ENCODE measurements at regions not wholly inside any gene's neighbourhood (a gene's known extent, or its start where the extent isn't known, plus 50 kb on each side); places are given as distances from the start of the nearest gene placed in this dataset.

DNA sequence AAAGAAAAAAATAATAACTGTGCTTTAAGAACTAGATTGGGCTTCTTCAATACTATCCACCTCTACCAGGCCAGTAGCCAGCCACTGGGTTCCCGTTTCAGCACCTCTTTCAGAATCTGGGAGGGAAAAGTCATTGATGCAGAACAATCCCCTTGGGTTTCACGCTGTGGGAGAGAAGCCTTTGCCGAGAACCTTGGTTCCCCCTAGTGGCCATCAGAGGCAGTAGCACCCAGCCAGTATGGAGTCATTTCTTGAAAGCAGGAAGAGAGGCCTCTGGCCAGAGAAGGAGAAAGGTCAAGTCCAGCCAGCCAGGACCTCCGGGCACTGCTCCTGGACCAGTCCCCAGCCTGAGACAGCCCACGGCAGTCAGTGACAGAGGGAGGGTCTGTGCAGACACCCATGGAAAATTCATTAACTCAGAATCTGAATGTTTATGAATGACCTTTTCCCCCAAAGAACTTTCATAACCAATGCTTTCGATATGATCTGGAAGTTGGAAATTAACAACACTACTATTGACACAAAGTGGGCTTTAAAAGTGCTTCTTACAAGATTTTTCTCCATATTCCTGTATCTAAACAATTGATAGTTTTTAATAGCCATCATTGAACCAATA lies 51.2 kb upstream of the CDH5 start:
- peak in 2 of 3 experiments; percentile 10 to 23 for DNase-seq (ENCODE audit: low read depth in 3 of 3)

DNA sequence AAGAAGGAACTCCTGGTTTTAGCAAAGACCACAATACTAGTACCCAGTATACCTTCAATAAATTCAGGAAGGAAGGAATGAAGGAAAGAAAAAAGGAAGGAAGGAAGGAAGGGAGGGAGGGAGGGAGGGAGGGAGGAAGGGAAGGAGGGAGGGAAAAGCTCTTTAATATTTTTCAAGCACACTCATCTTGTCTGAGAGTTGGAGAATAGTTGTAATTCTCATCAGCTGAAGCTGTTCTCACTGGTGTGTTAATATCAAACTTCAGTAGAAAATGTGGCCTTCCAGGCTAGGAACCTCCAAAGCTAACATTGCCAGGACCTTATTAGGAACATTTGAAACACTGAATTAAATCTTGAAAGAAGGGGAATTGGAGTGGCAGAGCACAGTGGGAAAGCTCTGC lies 55.2 kb upstream of the CDH5 start:
- no peak for DNase-seq (ENCODE audit: low read depth in 3 of 3)

- no peak for DNase-seq (ENCODE audit: low read depth in 3 of 3)
These were observed 57.2 kb upstream of the CDH5 start for GRCh38 chr16:66309215-66309807.

GRCh38 chr16:66308096-66308495 lies 58.4 kb upstream of the CDH5 start:
- no peak for DNase-seq (ENCODE audit: low read depth in 3 of 3)

GRCh38 chr16:66306366-66307150 lies 59.9 kb upstream of the CDH5 start:
- no peak for DNase-seq (ENCODE audit: low read depth in 3 of 3)

DNA sequence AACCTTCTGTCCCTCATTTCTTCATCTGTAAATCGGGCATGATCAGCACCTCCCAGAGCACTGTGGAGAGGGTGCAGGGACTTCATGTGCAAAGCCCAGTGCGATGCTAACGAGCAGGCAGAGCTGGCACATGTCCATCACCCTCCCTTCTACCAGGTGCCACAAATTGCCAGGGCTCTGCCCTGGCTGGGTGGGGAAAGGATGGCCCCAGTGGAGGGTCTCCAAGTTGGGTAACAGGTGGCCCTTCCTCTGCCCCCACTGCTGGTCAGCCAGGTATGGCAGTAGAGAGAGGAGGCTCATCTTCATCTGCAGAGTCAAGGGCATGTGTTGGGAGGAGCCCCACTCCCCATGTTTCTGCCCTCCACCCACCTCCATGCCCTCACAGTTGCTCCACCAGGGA lies 61.5 kb upstream of the CDH5 start:
- DNase-seq (ENCODE audit: low read depth in 3 of 3), result no peak

- DNase-seq (ENCODE audit: low read depth in 3 of 3), result no peak
These were observed 62.3 kb upstream of the CDH5 start for GRCh38 chr16:66304151-66304550.

DNA sequence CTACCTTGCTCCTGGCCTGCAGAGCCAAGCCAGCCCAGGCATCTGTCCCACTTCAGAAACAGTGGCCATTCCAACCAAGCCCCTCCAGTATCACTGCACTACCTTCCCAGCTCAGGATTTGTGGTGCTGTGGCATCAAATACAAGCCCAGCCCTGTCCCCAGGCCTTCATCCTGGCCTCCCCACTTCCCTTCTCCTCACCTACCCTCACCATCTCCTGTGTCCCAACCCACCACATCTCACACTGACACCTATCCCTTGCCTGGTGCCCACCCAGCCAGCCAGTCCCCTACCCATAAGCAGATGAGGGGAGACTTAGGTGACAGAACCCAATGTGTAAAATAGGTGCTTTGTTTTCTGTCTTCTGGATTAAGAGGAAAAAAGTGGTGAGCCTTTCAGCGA lies 66.0 kb upstream of the CDH5 start:
- no peak for DNase-seq (ENCODE audit: low read depth in 3 of 3)

DNA sequence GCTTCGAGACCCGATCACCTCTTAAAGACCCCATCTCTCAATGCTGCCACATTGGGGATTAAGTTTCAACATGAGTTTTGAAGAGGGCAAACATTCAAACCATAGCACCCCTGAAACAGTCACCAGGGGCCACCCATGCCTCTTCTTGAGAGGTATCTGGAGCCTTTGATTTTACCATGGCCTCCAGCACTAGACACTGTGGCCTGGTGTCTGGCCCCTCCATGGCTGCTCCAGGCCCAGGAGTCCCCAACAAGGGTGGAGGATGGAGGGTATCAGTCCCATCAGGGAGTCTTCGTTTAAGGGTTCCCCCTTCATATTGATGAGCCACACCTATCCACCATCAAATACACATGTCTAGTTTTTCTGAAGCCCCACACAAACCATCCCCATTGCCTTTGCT lies 66.5 kb upstream of the CDH5 start:
- DNase-seq (ENCODE audit: low read depth in 3 of 3), result no peak

- DNase-seq (ENCODE audit: low read depth in 3 of 3), result no peak
These were observed 67.1 kb upstream of the CDH5 start for GRCh38 chr16:66299349-66299748.

DNA sequence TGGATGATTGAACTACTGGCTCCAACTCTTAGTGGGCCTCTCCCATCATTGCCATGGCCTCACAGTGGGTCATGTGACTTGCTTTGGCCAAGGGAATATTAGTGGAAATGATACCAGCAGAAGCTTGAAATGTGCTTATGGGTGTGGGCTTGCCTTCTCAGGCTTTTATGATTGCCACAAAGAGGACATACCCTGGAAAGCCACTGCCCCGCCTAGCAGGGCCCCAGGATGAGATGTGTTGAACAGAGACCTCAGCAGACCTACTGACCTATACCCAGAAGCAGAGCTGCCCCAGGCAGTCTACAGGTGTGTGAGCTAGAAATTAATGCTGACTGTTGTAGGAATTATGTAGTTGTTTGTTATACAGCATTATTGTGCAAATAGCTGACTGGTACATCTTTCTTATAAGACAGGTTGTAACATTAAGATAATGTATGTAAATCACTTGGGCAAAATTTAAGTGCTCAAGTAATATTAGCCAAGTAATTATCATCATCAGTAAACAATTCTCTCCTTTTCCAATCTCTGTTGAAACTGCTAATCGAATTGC lies 67.8 kb upstream of the CDH5 start:
- DNase-seq (ENCODE audit: low read depth in 3 of 3), result no peak

GRCh38 chr16:66298006-66298405 lies 68.5 kb upstream of the CDH5 start:
- DNase-seq (ENCODE audit: low read depth in 3 of 3), result no peak

- DNase-seq (ENCODE audit: low read depth in 3 of 3), result no peak
These were observed 69.9 kb upstream of the CDH5 start for GRCh38 chr16:66296591-66296990.

GRCh38 chr16:66295761-66296546 lies 70.5 kb upstream of the CDH5 start:
- DNase-seq (ENCODE audit: low read depth in 3 of 3), result no peak

DNA sequence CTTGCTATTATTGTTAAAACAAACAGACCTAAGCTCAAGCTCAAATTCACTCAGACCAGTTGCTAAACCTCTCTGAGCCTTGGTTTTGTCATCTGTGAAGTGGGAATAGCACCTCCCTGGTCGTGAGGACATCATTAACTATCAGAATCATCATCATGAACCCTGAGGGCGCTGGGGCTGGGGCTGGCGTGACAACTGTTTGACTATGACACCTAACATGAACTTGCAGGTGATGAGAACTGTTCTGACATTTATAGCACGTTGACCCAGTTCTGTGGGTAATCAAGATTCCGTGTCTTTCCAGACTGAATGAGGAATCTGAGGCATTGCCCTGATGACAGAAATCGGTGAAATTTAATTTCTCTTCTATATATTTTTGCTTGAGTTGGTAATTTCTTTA lies 71.3 kb upstream of the CDH5 start:
- no peak for DNase-seq (ENCODE audit: low read depth in 3 of 3)

- DNase-seq (ENCODE audit: low read depth in 3 of 3), result no peak
These were observed 72.0 kb upstream of the CDH5 start for GRCh38 chr16:66294507-66294906.

- DNase-seq (ENCODE audit: low read depth in 3 of 3), result no peak
These were observed 72.6 kb upstream of the CDH5 start for GRCh38 chr16:66293932-66294331.

DNA sequence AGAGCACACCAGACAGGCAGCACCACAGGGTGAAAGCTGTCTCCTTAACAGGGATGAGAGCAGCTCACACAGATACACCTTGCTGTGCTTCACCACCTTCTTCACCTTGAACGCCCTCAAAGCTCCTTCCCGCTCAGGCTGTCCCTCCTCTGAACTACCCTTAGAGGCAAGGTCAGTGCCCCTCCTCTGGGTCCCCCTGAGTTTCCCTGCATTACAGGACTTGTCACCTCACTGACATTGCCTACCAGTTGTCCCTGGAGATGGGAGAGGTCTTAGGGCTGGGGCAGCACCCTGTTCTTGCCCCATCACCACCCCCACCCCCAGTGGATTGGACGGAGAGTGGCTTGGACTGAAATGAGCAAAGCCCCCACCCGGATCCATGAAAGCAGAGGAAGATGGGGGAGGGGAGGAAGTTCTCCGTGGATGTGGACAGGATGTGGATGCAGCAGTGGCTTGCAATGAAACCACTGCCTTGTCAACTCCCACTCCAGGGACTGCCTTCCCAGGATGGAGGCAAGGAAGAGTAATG lies 73.2 kb upstream of the CDH5 start:
- DNase-seq (ENCODE audit: low read depth in 3 of 3), result no peak

- no peak for DNase-seq (ENCODE audit: low read depth in 3 of 3)
These were observed 74.1 kb upstream of the CDH5 start for GRCh38 chr16:66292241-66292935.

DNA sequence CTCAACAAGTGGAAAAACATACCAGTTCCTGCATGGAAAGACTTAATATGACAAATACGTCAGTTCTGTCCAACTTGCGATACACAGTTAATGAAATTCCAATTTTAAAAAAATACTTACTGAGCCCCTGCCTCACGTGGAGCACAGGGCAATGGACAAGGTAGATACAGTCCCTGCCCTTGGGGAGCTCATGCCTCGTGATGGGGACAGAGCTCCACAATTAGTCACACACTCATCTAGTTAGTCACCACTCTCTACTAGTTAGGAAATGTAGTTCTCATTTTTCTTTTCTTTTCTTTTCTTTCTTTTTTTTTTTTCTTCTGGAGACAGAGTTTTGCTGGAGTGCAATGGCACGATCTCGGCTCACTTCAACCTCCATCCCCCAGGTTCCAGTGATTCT lies 74.7 kb upstream of the CDH5 start:
- DNase-seq (ENCODE audit: low read depth in 3 of 3), result no peak

DNA sequence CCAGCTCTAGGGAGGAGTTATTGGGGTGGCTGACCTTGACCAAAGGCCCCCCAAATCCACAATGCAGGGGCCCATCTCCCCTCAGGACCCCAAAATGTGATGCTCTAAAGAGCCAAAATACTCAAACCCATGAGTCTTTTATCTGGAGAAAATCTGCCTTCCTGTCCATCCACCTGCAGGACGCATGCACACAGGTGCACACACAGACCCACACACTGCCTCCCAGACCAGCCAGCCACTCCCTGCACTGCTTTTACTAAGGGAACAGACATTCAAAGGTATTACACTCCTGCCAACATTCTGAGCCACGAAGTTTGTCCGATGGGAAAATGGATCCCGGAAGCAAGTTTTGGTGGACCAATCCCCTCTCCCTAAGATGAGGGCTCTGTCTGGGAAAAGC lies 76.1 kb upstream of the CDH5 start:
- no peak for DNase-seq (ENCODE audit: low read depth in 3 of 3)

Measured in stimulated activated CD4-positive, alpha-beta T cell treated with anti-CD3 and anti-CD28 coated beads, TNF-alpha, amount 100 ng/mL, for 4 hours (primary cell).